LHCN-M2 (cell line): ENCODE measurements at regions not wholly inside any gene's neighbourhood (a gene's known extent, or its start where the extent isn't known, plus 50 kb on each side); places are given as distances from the start of the nearest gene placed in this dataset.

Experiments
- DNase-seq: peaks from one replicate; pipeline ENCODE4 v3.0.0-alpha.2; 2012; ENCODE audit warnings: low read depth

GRCh38 chr6:125655511-125655910 lies 93.9 kb upstream of the HEY2 start:
- no peak for DNase-seq

DNA sequence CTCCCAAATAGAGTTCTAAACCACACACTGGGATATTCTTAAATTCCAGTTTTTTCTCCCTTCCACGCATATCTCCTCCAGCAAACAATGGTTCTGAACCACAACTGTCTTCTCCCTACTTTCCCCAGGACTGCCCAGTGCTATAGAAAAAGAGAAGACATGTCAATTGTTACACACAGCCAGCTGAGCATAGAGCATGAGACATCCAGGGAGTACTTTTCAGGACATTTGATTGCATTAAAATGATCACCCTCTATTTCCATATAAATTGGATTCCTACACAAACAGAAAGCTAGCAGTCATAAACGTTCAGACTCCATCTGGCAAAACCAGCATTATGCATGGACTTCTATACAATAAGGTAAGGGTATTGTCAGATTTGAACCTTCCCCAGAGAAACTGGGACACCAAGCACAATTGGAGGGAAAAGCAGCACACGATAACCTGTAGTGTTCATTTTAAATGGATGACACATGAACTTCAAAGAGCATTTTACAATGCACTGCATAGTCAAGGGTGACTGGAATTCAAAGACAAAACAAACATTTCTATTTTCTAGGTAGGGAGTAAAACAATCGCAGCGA lies 93.1 kb upstream of the HEY2 start:
- no peak for DNase-seq

- DNase-seq: no peak
These were observed 91.3 kb upstream of the HEY2 start for GRCh38 chr6:125658136-125658535.

- peak; percentile 80 for DNase-seq
These were observed 90.5 kb upstream of the HEY2 start for GRCh38 chr6:125658759-125659431.

- DNase-seq: no peak
These were observed 89.5 kb upstream of the HEY2 start for GRCh38 chr6:125659887-125660286.

DNA sequence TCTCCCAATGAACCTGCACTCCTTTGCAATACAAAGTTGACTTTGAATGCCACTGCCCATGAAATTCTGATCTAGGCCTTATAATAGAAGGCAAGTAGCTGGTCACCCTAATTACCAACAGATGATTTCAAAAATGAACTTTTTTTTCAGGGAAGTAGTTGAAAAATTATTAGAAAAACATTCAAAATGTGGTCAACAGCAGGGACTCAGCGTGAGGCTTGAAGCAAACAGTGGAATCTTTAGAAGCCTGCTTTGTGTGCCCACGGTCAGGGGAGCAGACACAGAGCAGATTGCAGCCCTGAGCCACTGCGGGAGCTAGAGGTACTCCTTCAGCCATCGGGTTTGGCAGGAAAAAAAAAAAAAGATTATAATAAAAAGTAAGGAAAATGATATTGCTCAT lies 87.1 kb upstream of the HEY2 start:
- DNase-seq: no peak

- DNase-seq: no peak
These were observed 84.1 kb upstream of the HEY2 start for GRCh38 chr6:125665295-125665814.

DNA sequence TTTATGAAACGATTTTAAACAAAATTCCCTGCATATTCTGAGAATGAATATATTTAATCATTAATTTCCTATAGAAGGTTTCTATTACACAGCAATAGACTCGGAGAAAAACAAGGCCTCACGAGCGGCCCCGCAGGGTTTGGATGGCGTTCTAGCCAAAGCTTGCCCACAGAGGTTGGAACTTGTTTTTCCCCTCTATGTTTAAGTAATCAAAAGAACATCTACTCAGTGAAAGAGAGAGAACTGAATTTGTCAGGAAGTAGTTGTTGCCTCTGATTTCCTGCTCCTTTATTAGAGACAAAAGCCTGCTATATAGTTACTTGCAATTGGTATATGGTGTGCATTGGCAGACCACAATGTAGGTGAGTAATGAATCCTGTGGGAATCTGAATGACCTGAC lies 82.1 kb upstream of the HEY2 start:
- DNase-seq: no peak

- DNase-seq: no peak
These were observed 81.4 kb upstream of the HEY2 start for GRCh38 chr6:125668071-125668470.

DNA sequence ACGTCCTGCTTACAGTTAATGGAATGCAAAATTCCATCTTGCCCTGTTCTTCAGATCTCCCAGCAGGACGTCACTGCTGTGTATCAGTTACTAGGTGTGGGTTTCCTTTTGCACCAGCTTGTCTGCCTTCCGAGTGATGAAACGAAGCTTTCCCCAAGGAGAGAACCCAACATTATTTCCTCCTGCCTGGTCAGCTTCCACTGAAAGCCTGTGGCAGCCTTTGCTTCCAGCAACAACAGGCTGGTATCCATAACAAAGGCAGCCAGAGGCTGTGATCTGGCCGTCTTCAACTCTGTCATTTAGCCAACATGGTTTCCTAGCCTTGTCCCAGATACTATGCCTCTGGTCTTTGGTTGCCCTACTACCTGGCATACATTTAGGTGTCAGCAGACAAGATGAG lies 78.9 kb upstream of the HEY2 start:
- peak; percentile 1 for DNase-seq

GRCh38 chr6:125671323-125671722 lies 78.1 kb upstream of the HEY2 start:
- no peak for DNase-seq

DNA sequence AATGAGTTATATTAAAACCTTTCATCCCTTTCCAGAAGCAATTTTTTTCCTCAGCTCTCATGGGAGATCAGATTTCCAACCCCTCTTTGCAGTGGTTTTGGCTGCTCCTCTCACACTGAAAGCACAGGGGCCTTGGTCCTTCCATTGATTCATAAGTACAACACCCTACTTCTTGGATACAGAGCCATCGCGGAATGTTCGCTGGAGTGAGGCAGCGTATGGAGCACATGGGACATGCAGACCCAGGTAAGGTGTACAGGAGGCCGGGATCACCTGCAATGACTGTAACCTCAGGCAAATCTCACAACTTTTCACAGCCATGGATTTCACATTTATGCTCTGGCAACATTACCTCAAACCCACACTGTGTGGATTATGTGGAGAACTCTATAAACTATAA lies 75.2 kb upstream of the HEY2 start:
- DNase-seq: no peak

DNA sequence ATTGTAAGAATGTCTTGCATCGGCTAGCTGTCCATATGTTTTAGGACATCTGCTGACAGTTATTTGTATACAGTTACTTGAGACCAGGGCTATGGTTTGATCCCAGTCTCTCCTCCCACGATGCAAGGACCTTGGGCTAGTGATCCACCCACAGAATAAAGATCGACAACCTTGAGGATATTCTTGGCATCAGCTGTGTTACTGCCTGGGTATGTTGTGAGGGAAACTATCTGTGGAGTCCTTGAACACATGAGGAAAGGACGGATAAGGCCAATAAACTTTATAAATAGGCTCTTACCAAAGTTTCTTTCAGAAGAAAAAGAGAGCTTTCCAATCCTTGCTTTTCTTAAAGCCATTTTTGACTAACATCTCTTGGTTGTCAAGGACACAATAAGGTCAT lies 70.8 kb upstream of the HEY2 start:
- DNase-seq: no peak

GRCh38 chr6:125679128-125679527 lies 70.3 kb upstream of the HEY2 start:
- DNase-seq: no peak

DNA sequence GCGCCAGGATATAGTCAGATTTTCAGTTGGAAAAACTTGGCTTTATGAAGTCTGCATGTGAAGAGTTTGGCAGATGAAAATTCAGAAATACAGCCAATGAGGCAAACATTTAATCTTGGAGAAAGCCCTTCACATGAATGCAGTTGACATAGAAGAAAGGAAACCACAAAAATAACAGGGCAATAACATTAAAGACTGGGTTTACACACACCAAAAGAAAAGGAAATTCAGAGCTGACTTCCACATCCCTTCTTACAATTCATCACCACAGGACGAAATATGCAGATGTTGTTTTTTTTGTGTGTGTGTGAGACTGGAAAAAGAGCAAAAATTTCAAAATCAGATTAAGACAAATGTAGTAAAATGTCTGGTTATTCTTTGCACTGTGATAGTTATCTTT lies 69.8 kb upstream of the HEY2 start:
- no peak for DNase-seq

- no peak for DNase-seq
These were observed 66.5 kb upstream of the HEY2 start for GRCh38 chr6:125682939-125683338.

DNA sequence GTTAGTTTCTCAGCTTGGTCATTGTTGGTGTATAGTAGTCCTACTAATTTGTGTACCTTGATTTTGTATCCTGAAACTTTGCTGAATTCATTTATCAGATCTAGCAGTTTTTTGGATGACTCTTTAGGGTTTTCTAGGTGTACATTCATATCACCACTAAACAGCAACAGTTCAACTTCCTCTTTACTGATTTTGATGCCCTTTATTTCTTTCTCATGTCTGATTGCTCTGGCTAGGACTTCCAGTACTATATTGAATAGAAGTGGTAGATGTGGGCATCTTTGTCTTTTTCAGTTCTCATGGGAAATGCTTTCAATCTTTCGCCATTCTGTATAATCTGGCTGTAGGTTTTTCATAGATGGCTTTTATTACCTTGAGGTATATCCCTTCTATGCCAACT lies 61.3 kb upstream of the HEY2 start:
- DNase-seq: no peak

- DNase-seq: no peak
These were observed 56.0 kb upstream of the HEY2 start for GRCh38 chr6:125693480-125693879.

DNA sequence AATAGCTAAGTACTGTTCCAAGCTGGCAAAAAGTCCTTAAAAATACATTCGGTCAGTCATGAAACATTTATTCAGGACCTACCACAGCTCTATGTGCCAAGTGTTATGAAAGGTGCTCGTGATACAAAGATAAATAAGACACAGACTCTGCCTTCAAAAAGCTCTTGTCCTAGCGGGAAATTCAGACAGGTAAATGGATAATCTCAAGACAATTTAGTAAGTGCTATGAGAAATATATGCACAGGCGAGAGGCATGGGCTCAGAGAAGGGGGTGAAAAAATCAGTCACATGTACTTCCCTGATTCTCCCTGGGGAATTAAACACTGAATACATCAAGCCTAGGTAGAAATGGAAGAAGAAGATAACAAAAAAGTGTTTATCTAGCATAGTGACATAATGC lies 49.8 kb upstream of the HEY2 start:
- DNase-seq: no peak
